Ovary (tissue), 3 donors: ENCODE measurements at regions not wholly inside any gene's neighbourhood (a gene's known extent, or its start where the extent isn't known, plus 50 kb on each side); places are given as distances from the start of the nearest gene placed in this dataset.

Experiments
- CTCF ChIP-seq, 3 donors: fragments of 450-650 bp in 2 of 3; fragments of 200-600 bp in 1 of 3; IDR thresholded peaks; one replicate each; pipeline versions ENCODE4 v1.5.1 to v1.8.0; 2016 to 2022; ENCODE audit warnings: antibody characterized with exemption in 3 of 3, mild to moderate bottlenecking in 1 of 3
- EP300 ChIP-seq: sonication (generic); formaldehyde crosslinking; IDR thresholded peaks from one replicate; pipeline ENCODE4 v1.6.1; 2017; ENCODE audit warnings: antibody characterized with exemption
- POLR2A ChIP-seq: fragments of 450-650 bp; IDR thresholded peaks from one replicate; pipeline ENCODE4 v1.6.1; 2017; ENCODE audit warnings: antibody characterized with exemption, mild to moderate bottlenecking, moderate library complexity
- donor health status: DM: no; HTN: no; CAD: no.

- TF ChIP-seq CTCF (IDR thresholded peaks at IDR 0.05) (no peak), POLR2A (no peak), EP300 (no peak)
Observed at GRCh38 chr1:13888351-13888986, 188.5 kb downstream of the PRDM2 start.
